Natural killer cell (primary cell): ENCODE measurements at regions not wholly inside any gene's neighbourhood (a gene's known extent, or its start where the extent isn't known, plus 50 kb on each side); places are given as distances from the start of the nearest gene placed in this dataset.

Source experiments
- ATAC-seq, 3 donors: fragments of 150-1000 bp in 2 of 3; fragments of 200-7000 bp in 1 of 3; cut with Tn5 transposase; 1 replicate in 1 of 3; 2 replicates in 2 of 3; pipeline ENCODE4 v1.10.0; 2021; ENCODE audit warnings: mild to moderate bottlenecking in 2 of 3, moderate library complexity in 2 of 3
- DNase-seq, 2 donors: peaks; one replicate each; pipeline versions ENCODE4 v3.0.0 to v3.0.0-alpha.2; 2013 to 2021; ENCODE audit warnings: mixed read lengths in 1 of 2
- H3K27ac ChIP-seq: one replicate; pipeline ENCODE4 v1.5.1; 2013; ENCODE audit warnings: mild to moderate bottlenecking, low read length
- H3K27me3 ChIP-seq: one replicate; pipeline ENCODE4 v1.6.1; 2013; ENCODE audit warnings: low read length; ENCODE audit not compliant: control insufficient read depth, insufficient read depth
- H3K36me3 ChIP-seq: one replicate; pipeline ENCODE4 v1.6.1; 2013; ENCODE audit warnings: low read length; ENCODE audit not compliant: control insufficient read depth, insufficient read depth
- H3K4me1 ChIP-seq: one replicate; pipeline ENCODE4 v1.6.1; 2013; ENCODE audit warnings: low read length; ENCODE audit not compliant: control insufficient read depth, insufficient read depth
- H3K4me3 ChIP-seq: one replicate; pipeline ENCODE4 v1.5.1; 2013; ENCODE audit warnings: low read length
- H3K9me3 ChIP-seq: one replicate; pipeline ENCODE4 v1.6.1; 2013; ENCODE audit warnings: low read length; ENCODE audit not compliant: control insufficient read depth, insufficient read depth
- H3K27ac Mint-ChIP-seq, 2 donors: one replicate each; pipeline ENCODE4 v1.8.0; 2022; ENCODE audit warnings: mild to moderate bottlenecking in 2 of 2, mixed read lengths in 2 of 2, moderate library complexity in 1 of 2
- H3K27me3 Mint-ChIP-seq, 2 donors: one replicate each; pipeline ENCODE4 v1.8.0; 2022; ENCODE audit warnings: low read depth in 2 of 2, mixed read lengths in 2 of 2
- H3K36me3 Mint-ChIP-seq: one replicate; pipeline ENCODE4 v1.8.0; 2022; ENCODE audit warnings: mixed read lengths
- H3K4me1 Mint-ChIP-seq, 2 donors: one replicate each; pipeline ENCODE4 v1.8.0; 2022; ENCODE audit warnings: mixed read lengths in 2 of 2
- H3K4me3 Mint-ChIP-seq: one replicate; pipeline ENCODE4 v1.8.0; 2022; ENCODE audit warnings: mild to moderate bottlenecking, moderate library complexity, mixed read lengths
- H3K9me3 Mint-ChIP-seq, 2 donors: one replicate each; pipeline ENCODE4 v1.8.0; 2022; ENCODE audit warnings: mixed read lengths in 2 of 2
- whole genome bisulfite sequencing: methylation state at CpG from one replicate; pipeline ENCODE4 v1.1.7; 2013; ENCODE audit warnings: missing lambda C conversion rate; ENCODE audit not compliant: insufficient coverage; 5-methylcytosine and 5-hydroxymethylcytosine counted together
- intact Hi-C: fragments of 100-400 bp; cut with micrococcal nuclease; formaldehyde crosslinking; loops from one replicate; pipeline ENCODE4 v1.14.2; 2022
- TF ChIP-seq, protein P1 (sequence below): fragments of 200-600 bp; IDR thresholded peaks from one replicate; pipeline ENCODE4 v1.8.0; 2022; ENCODE audit warnings: antibody characterized with exemption

GRCh38 chr1:241419986-241420385 is 63.0 kb upstream of the RGS7 start:
- no peak for DNase-seq
- TF ChIP-seq, protein P1, sequence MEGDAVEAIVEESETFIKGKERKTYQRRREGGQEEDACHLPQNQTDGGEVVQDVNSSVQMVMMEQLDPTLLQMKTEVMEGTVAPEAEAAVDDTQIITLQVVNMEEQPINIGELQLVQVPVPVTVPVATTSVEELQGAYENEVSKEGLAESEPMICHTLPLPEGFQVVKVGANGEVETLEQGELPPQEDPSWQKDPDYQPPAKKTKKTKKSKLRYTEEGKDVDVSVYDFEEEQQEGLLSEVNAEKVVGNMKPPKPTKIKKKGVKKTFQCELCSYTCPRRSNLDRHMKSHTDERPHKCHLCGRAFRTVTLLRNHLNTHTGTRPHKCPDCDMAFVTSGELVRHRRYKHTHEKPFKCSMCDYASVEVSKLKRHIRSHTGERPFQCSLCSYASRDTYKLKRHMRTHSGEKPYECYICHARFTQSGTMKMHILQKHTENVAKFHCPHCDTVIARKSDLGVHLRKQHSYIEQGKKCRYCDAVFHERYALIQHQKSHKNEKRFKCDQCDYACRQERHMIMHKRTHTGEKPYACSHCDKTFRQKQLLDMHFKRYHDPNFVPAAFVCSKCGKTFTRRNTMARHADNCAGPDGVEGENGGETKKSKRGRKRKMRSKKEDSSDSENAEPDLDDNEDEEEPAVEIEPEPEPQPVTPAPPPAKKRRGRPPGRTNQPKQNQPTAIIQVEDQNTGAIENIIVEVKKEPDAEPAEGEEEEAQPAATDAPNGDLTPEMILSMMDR, result no peak

DNA sequence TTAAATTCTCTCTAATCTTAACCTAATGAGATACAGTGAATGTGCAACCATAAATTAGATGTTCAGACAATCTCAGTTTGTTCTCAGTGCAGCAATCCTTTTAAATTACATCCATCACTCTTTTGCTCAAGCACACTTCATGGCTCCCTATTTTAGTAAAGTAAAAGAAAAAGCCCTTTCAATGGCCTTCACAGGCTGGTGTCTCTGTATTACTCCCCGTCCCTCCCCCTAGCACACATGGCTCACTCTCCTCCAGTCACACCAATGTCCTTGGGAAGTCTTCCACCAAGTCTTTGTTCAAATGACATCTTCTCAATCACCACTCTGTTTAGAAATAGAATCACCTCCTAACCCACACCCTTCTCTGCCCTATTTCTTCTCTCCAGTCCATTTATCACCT is 60.3 kb upstream of the RGS7 start:
- no peak for DNase-seq

More at GRCh38 chr1:241419986-241420385, 63.0 kb upstream of the RGS7 start:
- H3K4me3 ChIP-seq, result no peak overlapping the region
- ATAC-seq, result no peak
- H3K27ac Mint-ChIP-seq, result no peak overlapping the region
- H3K4me1 ChIP-seq, result peaks cover 5% of the 10 kb centered on the region
- no peak overlapping the region for H3K27ac ChIP-seq
- H3K36me3 Mint-ChIP-seq, result no peaks in the 10 kb centered on the region
- peaks cover 9% of the 10 kb centered on the region for H3K27me3 ChIP-seq
- peaks cover 0 to 2% of the 10 kb centered on the region in 2 donors for H3K9me3 Mint-ChIP-seq
- H3K4me1 Mint-ChIP-seq, result peaks cover 0 to 4% of the 10 kb centered on the region in 2 donors
- H3K4me3 Mint-ChIP-seq, result no peak overlapping the region
- peaks cover 11 to 21% of the 10 kb centered on the region in 2 donors for H3K27me3 Mint-ChIP-seq
- no peaks in the 10 kb centered on the region for H3K36me3 ChIP-seq
- 90% methylated on average over 2 of the region's 3 CpGs for WGBS
- H3K9me3 ChIP-seq, result no peaks in the 10 kb centered on the region
- intact Hi-C loops, result no loop called here

DNA sequence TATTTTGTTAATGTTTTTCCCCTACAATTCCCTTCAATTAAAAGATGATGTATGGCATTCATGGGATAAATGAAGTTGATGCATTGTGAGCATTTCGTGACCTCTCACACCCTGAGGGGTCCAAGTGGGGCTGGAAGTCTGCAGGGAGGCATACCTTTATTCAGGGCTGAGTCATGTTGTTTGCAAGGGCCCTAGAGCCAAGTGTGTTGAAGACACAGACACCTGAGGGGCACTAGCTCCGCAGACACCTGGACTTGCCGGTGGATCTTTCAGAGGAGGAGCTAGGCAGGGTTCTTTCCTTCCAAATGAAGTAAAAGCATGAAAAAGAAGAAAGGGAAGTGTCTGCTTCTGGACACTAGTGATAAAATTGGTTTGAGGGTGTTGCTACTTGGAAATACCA is 57.0 kb upstream of the RGS7 start:
- no peaks in the 10 kb centered on the region for H3K36me3 Mint-ChIP-seq
- no peaks in the 10 kb centered on the region for H3K27me3 Mint-ChIP-seq
- no peaks in the 10 kb centered on the region for H3K4me1 Mint-ChIP-seq
- Histone ChIP-seq H3K9me3 (no peaks in the 10 kb centered on the region), H3K4me3 (no peak overlapping the region), H3K4me1 (no peaks in the 10 kb centered on the region), H3K36me3 (no peaks in the 10 kb centered on the region), H3K27ac (no peak overlapping the region), H3K27me3 (no peaks in the 10 kb centered on the region)
- TF ChIP-seq, protein P1, result no peak
- no peak overlapping the region for H3K27ac Mint-ChIP-seq
- 76% methylated on average over 3 of the region's 3 CpGs for WGBS
- peaks cover 2 to 6% of the 10 kb centered on the region in 2 donors for H3K9me3 Mint-ChIP-seq
- no peak overlapping the region for H3K4me3 Mint-ChIP-seq
- intact Hi-C loops, result no loop called here
- ATAC-seq (no peak), DNase-seq (no peak)

More for the DNA sequence above, 60.3 kb upstream of the RGS7 start:
- Histone ChIP-seq H3K27me3 (no peaks in the 10 kb centered on the region), H3K9me3 (no peaks in the 10 kb centered on the region), H3K27ac (no peak overlapping the region), H3K36me3 (no peaks in the 10 kb centered on the region), H3K4me1 (no peaks in the 10 kb centered on the region), H3K4me3 (no peak overlapping the region)
- intact Hi-C loops, result no loop called here
- Mint-ChIP-seq H3K36me3 (no peaks in the 10 kb centered on the region), H3K4me1 (no peaks in the 10 kb centered on the region), H3K27ac (no peak overlapping the region), H3K27me3 (peaks cover 2 to 4% of the 10 kb centered on the region in 2 donors), H3K4me3 (no peak overlapping the region), H3K9me3 (peaks cover 0 to 4% of the 10 kb centered on the region in 2 donors)
- 91% methylated on average over 1 of the region's 1 CpG for WGBS
- no peak for ATAC-seq
- TF ChIP-seq, protein P1, result no peak

GRCh38 chr1:241413386-241413785 is 56.4 kb upstream of the RGS7 start:
- H3K27me3 Mint-ChIP-seq, result no peaks in the 10 kb centered on the region
- H3K4me3 ChIP-seq, result no peak overlapping the region
- peaks cover 2 to 6% of the 10 kb centered on the region in 2 donors for H3K9me3 Mint-ChIP-seq
- no peaks in the 10 kb centered on the region for H3K9me3 ChIP-seq
- 64% methylated on average over 2 of the region's 2 CpGs for WGBS
- H3K4me1 ChIP-seq, result no peaks in the 10 kb centered on the region
- DNase-seq (no peak), ATAC-seq (no peak)
- intact Hi-C loops, result no loop called here
- no peaks in the 10 kb centered on the region for H3K36me3 ChIP-seq
- TF ChIP-seq, protein P1, result no peak
- H3K27ac Mint-ChIP-seq, result no peak overlapping the region
- H3K27me3 ChIP-seq, result no peaks in the 10 kb centered on the region
- no peaks in the 10 kb centered on the region for H3K36me3 Mint-ChIP-seq
- H3K27ac ChIP-seq, result no peak overlapping the region
- H3K4me3 Mint-ChIP-seq, result no peak overlapping the region
- H3K4me1 Mint-ChIP-seq, result no peaks in the 10 kb centered on the region
